ENCODE measurements at regions not wholly inside any gene's neighbourhood (a gene's known extent, or its start where the extent isn't known, plus 50 kb on each side); places are given as distances from the start of the nearest gene placed in this dataset.

DNA sequence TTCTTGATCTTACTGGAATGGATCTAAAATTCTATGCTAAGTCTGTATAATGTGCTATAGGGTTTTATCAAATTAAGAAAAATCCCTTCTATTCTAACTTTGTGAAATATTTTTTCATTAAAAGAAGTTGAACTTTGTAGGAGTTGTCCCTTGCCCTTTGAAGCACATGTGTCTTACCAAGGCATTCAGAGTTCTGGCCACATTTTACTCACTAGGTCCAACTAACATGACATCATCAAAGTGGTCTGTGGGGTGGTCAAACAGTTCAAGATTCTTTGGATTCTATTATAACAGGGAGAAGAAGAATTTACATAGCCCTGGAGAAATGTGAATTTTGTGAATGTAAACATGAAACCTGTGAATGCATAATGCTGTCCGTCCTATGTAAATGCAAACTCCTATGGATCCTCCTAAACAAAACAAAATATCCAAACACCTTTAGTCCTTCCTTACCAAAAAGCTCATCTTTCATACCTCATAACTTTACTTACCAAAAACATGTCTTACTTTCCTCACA is 88.7 kb downstream of the EBNA1BP2 start:
- Histone ChIP-seq H3F3A (ENCODE audit: insufficient read depth, low read length) (no peaks in the 10 kb centered on the region), H3K36me3 (replicated peaks; ENCODE audit: insufficient read depth, low read length) (no peaks in the 10 kb centered on the region), H3K9me2 (replicated peaks; ENCODE audit: insufficient read depth, low read length) (no peaks in the 10 kb centered on the region), H3K4me1 (ENCODE audit: low read length) (no peaks in the 10 kb centered on the region), H3K27me3 (replicated peaks; ENCODE audit: insufficient read depth, low read length) (no peaks in the 10 kb centered on the region), H3K9ac (ENCODE audit: low read length) (no peak overlapping the region), H3K27ac (ENCODE audit: low read length) (no peak overlapping the region), H4K20me1 (ENCODE audit: insufficient read depth, low read length) (no peaks in the 10 kb centered on the region), H3K9me3 (replicated peaks; ENCODE audit: insufficient read depth, low read length) (no peaks in the 10 kb centered on the region), H2AFZ (ENCODE audit: low read length) (no peak overlapping the region), H3K4me2 (ENCODE audit: low read depth, low read length) (no peak overlapping the region), H3K4me3 (ENCODE audit: low read length) (no peak overlapping the region), H3K79me2 (ENCODE audit: low read length) (no peaks in the 10 kb centered on the region)
- DNase-seq = no peak
- TF ChIP-seq, protein P1, sequence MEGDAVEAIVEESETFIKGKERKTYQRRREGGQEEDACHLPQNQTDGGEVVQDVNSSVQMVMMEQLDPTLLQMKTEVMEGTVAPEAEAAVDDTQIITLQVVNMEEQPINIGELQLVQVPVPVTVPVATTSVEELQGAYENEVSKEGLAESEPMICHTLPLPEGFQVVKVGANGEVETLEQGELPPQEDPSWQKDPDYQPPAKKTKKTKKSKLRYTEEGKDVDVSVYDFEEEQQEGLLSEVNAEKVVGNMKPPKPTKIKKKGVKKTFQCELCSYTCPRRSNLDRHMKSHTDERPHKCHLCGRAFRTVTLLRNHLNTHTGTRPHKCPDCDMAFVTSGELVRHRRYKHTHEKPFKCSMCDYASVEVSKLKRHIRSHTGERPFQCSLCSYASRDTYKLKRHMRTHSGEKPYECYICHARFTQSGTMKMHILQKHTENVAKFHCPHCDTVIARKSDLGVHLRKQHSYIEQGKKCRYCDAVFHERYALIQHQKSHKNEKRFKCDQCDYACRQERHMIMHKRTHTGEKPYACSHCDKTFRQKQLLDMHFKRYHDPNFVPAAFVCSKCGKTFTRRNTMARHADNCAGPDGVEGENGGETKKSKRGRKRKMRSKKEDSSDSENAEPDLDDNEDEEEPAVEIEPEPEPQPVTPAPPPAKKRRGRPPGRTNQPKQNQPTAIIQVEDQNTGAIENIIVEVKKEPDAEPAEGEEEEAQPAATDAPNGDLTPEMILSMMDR (IDR thresholded peaks at IDR 0.05; ENCODE audit: low read length) = no peak
- TF ChIP-seq EZH2 (optimal IDR thresholded peaks at IDR 0.05; ENCODE audit: low read depth, low read length) (no peak), EZH2phosphoT487 (IDR thresholded peaks at IDR 0.05; ENCODE audit: low read length) (no peak)

DNA sequence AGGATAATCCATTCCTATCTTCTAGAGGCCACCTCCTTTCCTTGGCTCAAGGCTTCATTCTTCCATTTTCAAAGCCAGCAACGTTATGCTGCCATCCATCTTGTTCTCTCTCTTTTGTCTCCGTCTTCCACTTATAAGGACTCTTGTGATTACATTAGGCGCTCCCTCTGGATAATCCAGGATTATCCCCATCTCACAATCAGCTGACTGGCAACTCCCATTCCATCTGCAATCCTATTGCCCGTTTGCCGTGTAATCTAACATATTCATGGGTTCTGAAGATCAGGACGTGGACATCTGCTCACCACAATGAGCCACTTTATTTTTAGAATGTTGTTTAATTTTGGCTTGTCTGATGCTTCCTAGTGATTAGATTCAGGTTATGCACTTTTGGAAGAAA is 89.3 kb downstream of the EBNA1BP2 start:
- Histone ChIP-seq H3K9ac (ENCODE audit: low read length) (no peak overlapping the region), H3K27me3 (replicated peaks; ENCODE audit: insufficient read depth, low read length) (no peaks in the 10 kb centered on the region), H3K4me2 (ENCODE audit: low read depth, low read length) (no peak overlapping the region), H3K9me3 (replicated peaks; ENCODE audit: insufficient read depth, low read length) (no peaks in the 10 kb centered on the region), H4K20me1 (ENCODE audit: insufficient read depth, low read length) (no peaks in the 10 kb centered on the region), H3K79me2 (ENCODE audit: low read length) (no peaks in the 10 kb centered on the region), H3K4me3 (ENCODE audit: low read length) (no peak overlapping the region), H3K4me1 (ENCODE audit: low read length) (no peaks in the 10 kb centered on the region), H3K27ac (ENCODE audit: low read length) (no peak overlapping the region), H3F3A (ENCODE audit: insufficient read depth, low read length) (no peaks in the 10 kb centered on the region), H3K9me2 (replicated peaks; ENCODE audit: insufficient read depth, low read length) (no peaks in the 10 kb centered on the region), H3K36me3 (replicated peaks; ENCODE audit: insufficient read depth, low read length) (no peaks in the 10 kb centered on the region), H2AFZ (ENCODE audit: low read length) (no peak overlapping the region)
- no peak for DNase-seq
- TF ChIP-seq, protein P1 (IDR thresholded peaks at IDR 0.05; ENCODE audit: low read length) = no peak
- TF ChIP-seq EZH2 (optimal IDR thresholded peaks at IDR 0.05; ENCODE audit: low read depth, low read length) (no peak), EZH2phosphoT487 (IDR thresholded peaks at IDR 0.05; ENCODE audit: low read length) (no peak)

DNA sequence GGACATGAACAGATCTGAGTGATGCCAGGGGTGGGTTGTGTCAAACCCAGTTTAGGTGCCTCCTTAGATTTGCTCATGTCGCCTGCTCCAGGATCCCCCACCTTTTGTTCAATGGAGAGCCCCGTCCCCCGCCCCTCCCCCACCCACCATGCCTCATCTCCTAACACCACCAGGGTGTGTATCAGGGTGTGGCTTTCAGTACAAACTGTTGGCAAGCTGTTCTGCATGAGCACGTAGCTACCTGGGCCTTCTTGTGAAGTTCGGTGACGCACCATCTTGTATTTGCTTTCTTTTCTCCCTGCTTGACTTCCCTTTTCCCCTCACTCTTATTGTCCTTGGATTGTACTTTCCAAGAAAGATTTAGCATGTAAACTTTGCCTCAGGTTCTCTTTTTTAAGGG is 94.8 kb downstream of the EBNA1BP2 start:
- H4K20me1 ChIP-seq (ENCODE audit: insufficient read depth, low read length) = no peaks in the 10 kb centered on the region
- H3K9me2 ChIP-seq (replicated peaks; ENCODE audit: insufficient read depth, low read length) = no peaks in the 10 kb centered on the region
- no peak for DNase-seq
- no peaks in the 10 kb centered on the region for H3K27me3 ChIP-seq (replicated peaks; ENCODE audit: insufficient read depth, low read length)
- no peaks in the 10 kb centered on the region for H3F3A ChIP-seq (ENCODE audit: insufficient read depth, low read length)
- no peak overlapping the region for H3K4me3 ChIP-seq (ENCODE audit: low read length)
- H3K9me3 ChIP-seq (replicated peaks; ENCODE audit: insufficient read depth, low read length) = no peaks in the 10 kb centered on the region
- TF ChIP-seq, protein P1 (IDR thresholded peaks at IDR 0.05; ENCODE audit: low read length) = no peak
- no peak for TF ChIP-seq EZH2 (optimal IDR thresholded peaks at IDR 0.05; ENCODE audit: low read depth, low read length)
- TF ChIP-seq EZH2phosphoT487 (IDR thresholded peaks at IDR 0.05; ENCODE audit: low read length) = no peak
- no peaks in the 10 kb centered on the region for H3K4me1 ChIP-seq (ENCODE audit: low read length)
- H3K27ac ChIP-seq (ENCODE audit: low read length) = no peak overlapping the region
- no peaks in the 10 kb centered on the region for H3K79me2 ChIP-seq (ENCODE audit: low read length)
- no peak overlapping the region for H2AFZ ChIP-seq (ENCODE audit: low read length)
- no peak overlapping the region for H3K4me2 ChIP-seq (ENCODE audit: low read depth, low read length)
- H3K36me3 ChIP-seq (replicated peaks; ENCODE audit: insufficient read depth, low read length) = no peaks in the 10 kb centered on the region
- H3K9ac ChIP-seq (ENCODE audit: low read length) = no peak overlapping the region
